KMS-11 (cell line): ENCODE measurements at regions not wholly inside any gene's neighbourhood (a gene's known extent, or its start where the extent isn't known, plus 50 kb on each side); places are given as distances from the start of the nearest gene placed in this dataset.
"Not testable (repeated sequence)": the region's sequence is repeated elsewhere in the genome, so short reads cannot be mapped to it uniquely, and the experiment has no call there.

Source experiments
- H2AFZ ChIP-seq: fragments of 200-600 bp; sonication (generic); 2 replicates; pipeline ENCODE4 v1.6.1; 2016; ENCODE audit warnings: antibody characterized with exemption, mixed run types, low read depth
- H3K27ac ChIP-seq: fragments of 200-600 bp; sonication (generic); 2 replicates; pipeline ENCODE4 v1.6.1; 2016; ENCODE audit warnings: mild to moderate bottlenecking, mixed run types
- H3K27me3 ChIP-seq: fragments of 200-600 bp; sonication (generic); 2 replicates; pipeline ENCODE4 v1.6.1; 2017; ENCODE audit warnings: mild to moderate bottlenecking, low read depth, mixed run types, moderate library complexity; ENCODE audit not compliant: insufficient read depth
- H3K36me3 ChIP-seq: fragments of 200-600 bp; sonication (generic); 2 replicates; pipeline ENCODE4 v1.6.1; 2017; ENCODE audit warnings: mild to moderate bottlenecking, mixed run types; ENCODE audit not compliant: insufficient read depth
- H3K4me1 ChIP-seq: fragments of 200-600 bp; sonication (generic); 2 replicates; pipeline ENCODE4 v1.6.1; 2016; ENCODE audit warnings: mild to moderate bottlenecking, low read depth, mixed run types; ENCODE audit not compliant: poor library complexity, severe bottlenecking
- H3K4me2 ChIP-seq: fragments of 200-600 bp; sonication (generic); 2 replicates; pipeline ENCODE4 v1.7.0; 2016; ENCODE audit warnings: mild to moderate bottlenecking, mixed run types
- H3K4me3 ChIP-seq: fragments of 200-600 bp; sonication (generic); IDR thresholded peaks from 2 replicates; pipeline ENCODE4 v1.6.1; 2017; ENCODE audit warnings: low read depth, low read length, mixed read lengths; ENCODE audit not compliant: insufficient read depth
- H3K79me2 ChIP-seq: fragments of 200-600 bp; sonication (generic); 2 replicates; pipeline ENCODE4 v1.6.1; 2016; ENCODE audit warnings: low read depth, mixed run types; ENCODE audit not compliant: insufficient read depth
- H3K9ac ChIP-seq: fragments of 200-600 bp; sonication (generic); 2 replicates; pipeline ENCODE4 v1.6.1; 2016; ENCODE audit warnings: mild to moderate bottlenecking, mixed run types
- H4K20me1 ChIP-seq: fragments of 200-600 bp; sonication (generic); 2 replicates; pipeline ENCODE4 v1.6.1; 2016; ENCODE audit warnings: mild to moderate bottlenecking, mixed run types; ENCODE audit not compliant: insufficient read depth
- TF ChIP-seq, protein P1 (sequence below): fragments of 200-600 bp; sonication (generic); conservative IDR thresholded peaks from 2 replicates; pipeline ENCODE4 v1.6.1; 2017; ENCODE audit warnings: low read depth, mild to moderate bottlenecking, antibody characterized with exemption, low read length, moderate library complexity, mixed read lengths

DNA sequence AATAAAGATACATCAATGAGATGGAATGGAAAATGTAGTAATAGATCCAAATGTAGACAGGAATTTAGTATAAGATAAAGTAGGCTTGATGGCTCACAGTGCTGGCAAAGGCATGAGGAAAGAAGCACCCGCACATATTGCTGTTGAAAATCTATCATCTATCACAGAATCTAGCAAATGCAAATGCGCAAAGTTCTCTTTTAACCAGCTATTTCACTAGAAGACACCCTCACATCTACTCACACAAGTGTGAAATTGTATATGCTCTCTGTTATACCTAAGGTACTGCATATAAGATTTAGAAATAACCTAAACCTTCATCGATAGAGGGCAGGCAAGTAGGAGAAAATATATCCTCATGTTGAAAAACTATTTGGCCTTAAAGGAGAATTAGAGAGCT is 756.7 kb upstream of the SEMA6D start:
- H3K4me3 ChIP-seq: no peak overlapping the region
- no peaks in the 10 kb centered on the region for H3K4me1 ChIP-seq

DNA sequence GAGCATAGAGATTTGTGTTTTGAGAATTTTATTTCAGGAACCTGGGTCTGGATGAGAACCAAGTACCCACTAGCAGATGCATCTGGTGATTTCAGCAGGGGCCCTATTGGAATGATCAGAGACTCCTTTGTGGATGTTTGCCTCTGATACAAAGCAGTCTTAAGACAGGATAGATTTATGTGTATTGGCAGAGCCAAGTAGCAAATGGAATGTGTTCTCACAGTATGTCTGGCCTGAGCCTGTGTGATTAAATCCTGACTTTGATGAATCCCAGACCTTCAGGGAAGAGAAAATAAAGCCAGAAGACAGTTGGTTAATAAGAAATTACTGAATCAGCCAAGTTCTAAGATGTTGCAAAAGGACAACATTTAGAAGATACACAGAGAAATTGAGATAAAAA is 755.5 kb upstream of the SEMA6D start:
- TF ChIP-seq, protein P1, sequence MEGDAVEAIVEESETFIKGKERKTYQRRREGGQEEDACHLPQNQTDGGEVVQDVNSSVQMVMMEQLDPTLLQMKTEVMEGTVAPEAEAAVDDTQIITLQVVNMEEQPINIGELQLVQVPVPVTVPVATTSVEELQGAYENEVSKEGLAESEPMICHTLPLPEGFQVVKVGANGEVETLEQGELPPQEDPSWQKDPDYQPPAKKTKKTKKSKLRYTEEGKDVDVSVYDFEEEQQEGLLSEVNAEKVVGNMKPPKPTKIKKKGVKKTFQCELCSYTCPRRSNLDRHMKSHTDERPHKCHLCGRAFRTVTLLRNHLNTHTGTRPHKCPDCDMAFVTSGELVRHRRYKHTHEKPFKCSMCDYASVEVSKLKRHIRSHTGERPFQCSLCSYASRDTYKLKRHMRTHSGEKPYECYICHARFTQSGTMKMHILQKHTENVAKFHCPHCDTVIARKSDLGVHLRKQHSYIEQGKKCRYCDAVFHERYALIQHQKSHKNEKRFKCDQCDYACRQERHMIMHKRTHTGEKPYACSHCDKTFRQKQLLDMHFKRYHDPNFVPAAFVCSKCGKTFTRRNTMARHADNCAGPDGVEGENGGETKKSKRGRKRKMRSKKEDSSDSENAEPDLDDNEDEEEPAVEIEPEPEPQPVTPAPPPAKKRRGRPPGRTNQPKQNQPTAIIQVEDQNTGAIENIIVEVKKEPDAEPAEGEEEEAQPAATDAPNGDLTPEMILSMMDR: no peak
- no peaks in the 10 kb centered on the region for H3K36me3 ChIP-seq
- H3K79me2 ChIP-seq: no peaks in the 10 kb centered on the region
- H4K20me1 ChIP-seq: no peaks in the 10 kb centered on the region
- H3K4me2 ChIP-seq: no peak overlapping the region
- no peaks in the 10 kb centered on the region for H3K4me1 ChIP-seq
- H2AFZ ChIP-seq: no peak overlapping the region
- no peak overlapping the region for H3K27ac ChIP-seq
- no peak overlapping the region for H3K4me3 ChIP-seq
- no peak overlapping the region for H3K9ac ChIP-seq
- H3K27me3 ChIP-seq: no peaks in the 10 kb centered on the region

More for the DNA sequence above, 756.7 kb upstream of the SEMA6D start:
- TF ChIP-seq, protein P1: no peak
- Histone ChIP-seq H3K36me3 (no peaks in the 10 kb centered on the region), H4K20me1 (no peaks in the 10 kb centered on the region), H2AFZ (no peak overlapping the region), H3K4me2 (no peak overlapping the region), H3K79me2 (no peaks in the 10 kb centered on the region), H3K9ac (no peak overlapping the region), H3K27ac (no peak overlapping the region), H3K27me3 (no peaks in the 10 kb centered on the region)

DNA sequence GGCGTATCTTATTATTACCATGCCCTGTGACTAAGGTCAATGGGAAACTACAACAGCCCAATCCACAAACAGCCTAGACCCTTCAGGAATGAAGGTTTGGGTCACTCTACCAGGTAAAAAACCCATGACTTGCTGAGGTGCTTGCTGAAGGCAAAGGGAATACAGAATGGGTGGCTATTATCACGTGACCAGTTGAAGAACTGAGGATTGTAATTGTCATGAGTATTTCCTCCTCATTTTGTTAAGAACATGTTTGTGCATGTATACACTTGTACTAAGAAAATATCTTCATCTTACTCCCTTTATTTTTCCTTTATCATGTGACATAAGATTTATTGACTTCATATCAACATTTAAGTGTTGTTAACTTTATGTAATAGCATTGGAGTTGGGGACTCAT is 729.2 kb upstream of the SEMA6D start:
- H3K4me1 ChIP-seq, H3K4me3 ChIP-seq, H3K4me2 ChIP-seq, H3K27me3 ChIP-seq, H3K79me2 ChIP-seq, H3K36me3 ChIP-seq, H3K27ac ChIP-seq, H2AFZ ChIP-seq, H3K9ac ChIP-seq, H4K20me1 ChIP-seq: not testable (repeated sequence)

DNA sequence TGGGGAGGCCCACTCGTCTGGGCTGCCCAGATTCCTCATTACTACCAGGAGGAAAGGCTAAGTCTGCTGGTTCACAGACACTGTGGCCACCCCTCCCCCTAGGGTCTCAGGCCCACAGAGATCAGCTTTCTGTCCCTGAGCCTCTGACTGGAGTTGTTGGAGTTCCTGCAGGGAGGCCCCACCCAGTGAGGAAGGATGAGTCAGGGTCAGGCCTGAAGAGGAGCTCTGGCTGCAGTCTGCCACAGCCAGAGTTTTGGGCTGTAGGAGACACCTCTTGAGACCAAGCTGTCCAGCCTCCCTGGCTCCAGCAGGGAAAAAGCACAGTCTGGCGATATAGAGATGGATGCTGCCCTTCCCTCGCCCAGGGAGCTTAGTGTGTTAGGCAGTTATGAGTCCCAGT is 720.9 kb upstream of the SEMA6D start:
- H3K9ac ChIP-seq: no peak overlapping the region
- TF ChIP-seq, protein P1: no peak
- H3K4me1 ChIP-seq: no peaks in the 10 kb centered on the region
- H3K4me3 ChIP-seq: no peak overlapping the region
- no peaks in the 10 kb centered on the region for H3K79me2 ChIP-seq
- no peak overlapping the region for H3K27ac ChIP-seq
- H4K20me1 ChIP-seq: no peaks in the 10 kb centered on the region
- H3K4me2 ChIP-seq: no peak overlapping the region
- H3K27me3 ChIP-seq: no peaks in the 10 kb centered on the region
- H2AFZ ChIP-seq: no peak overlapping the region
- H3K36me3 ChIP-seq: no peaks in the 10 kb centered on the region

DNA sequence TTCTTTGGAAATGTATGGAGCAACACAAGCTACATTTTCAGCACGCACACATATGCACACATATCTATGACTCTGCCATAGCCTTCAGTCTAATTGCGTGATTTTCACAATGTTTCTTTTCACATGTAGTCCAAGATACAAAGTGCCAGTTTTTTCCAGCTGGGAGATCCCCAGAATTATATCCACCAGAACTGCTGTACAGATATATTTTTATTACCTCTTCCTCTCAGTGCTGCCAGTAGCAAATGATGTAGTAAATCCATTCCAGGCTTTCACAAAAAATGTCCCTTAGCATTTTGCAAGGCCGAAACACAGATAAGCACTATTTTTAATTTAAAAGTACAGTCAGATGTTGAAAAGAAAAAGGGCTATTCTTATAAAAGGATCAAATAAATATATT is 719.8 kb upstream of the SEMA6D start:
- H3K9ac ChIP-seq: no peak overlapping the region
- no peak overlapping the region for H2AFZ ChIP-seq
- H3K27ac ChIP-seq: no peak overlapping the region
- H3K4me2 ChIP-seq: no peak overlapping the region
- TF ChIP-seq, protein P1: no peak
- H3K4me1 ChIP-seq: no peaks in the 10 kb centered on the region
- H4K20me1 ChIP-seq: no peaks in the 10 kb centered on the region
- H3K4me3 ChIP-seq: no peak overlapping the region
- H3K27me3 ChIP-seq: no peaks in the 10 kb centered on the region
- no peaks in the 10 kb centered on the region for H3K36me3 ChIP-seq
- no peaks in the 10 kb centered on the region for H3K79me2 ChIP-seq
